WTC11 (cell line): ENCODE measurements at regions not wholly inside any gene's neighbourhood (a gene's known extent, or its start where the extent isn't known, plus 50 kb on each side); places are given as distances from the start of the nearest gene placed in this dataset.

Experiments used
- ATAC-seq: fragments of 200-7000 bp; cut with Tn5 transposase; 2 replicates; pipeline ENCODE4 v1.10.0; 2021; ENCODE audit warnings: mild to moderate bottlenecking, moderate library complexity
- CTCF ChIA-PET: fragments of 300-600 bp; sonication (Branson Sonifier 250); formaldehyde crosslinking; loops from one replicate; lab custom pipeline; 2021; ENCODE audit warnings: antibody characterized with exemption; lab: Charles Lee
- POLR2A ChIA-PET: fragments of 350-600 bp; sonication (Branson Sonifier 250); formaldehyde crosslinking; loops from one replicate; lab custom pipeline; 2021; ENCODE audit warnings: antibody characterized with exemption; lab: Charles Lee
- DNase-seq: peaks from one replicate; pipeline ENCODE4 v3.0.0; 2021; ENCODE audit warnings: low spot score
- H3K27ac Mint-ChIP-seq: 2 replicates; pipeline ENCODE4 v1.8.0; 2021; ENCODE audit warnings: mixed read lengths
- H3K27me3 Mint-ChIP-seq: 2 replicates; pipeline ENCODE4 v1.8.0; 2021; ENCODE audit warnings: low read depth, mild to moderate bottlenecking, moderate library complexity, mixed read lengths
- H3K36me3 Mint-ChIP-seq: 2 replicates; pipeline ENCODE4 v1.8.0; 2021; ENCODE audit warnings: mixed read lengths
- H3K4me1 Mint-ChIP-seq: 2 replicates; pipeline ENCODE4 v1.8.0; 2022; ENCODE audit warnings: mixed read lengths
- H3K4me3 Mint-ChIP-seq: 2 replicates; pipeline ENCODE4 v1.8.0; 2021; ENCODE audit warnings: mild to moderate bottlenecking, moderate library complexity, mixed read lengths
- H3K9me3 Mint-ChIP-seq: 2 replicates; pipeline ENCODE4 v1.8.0; 2021; ENCODE audit warnings: mixed read lengths
- AFF4 ChIP-seq: sonication (generic); formaldehyde crosslinking; IDR thresholded peaks from 2 replicates; pipeline ENCODE4 v1.8.1; 2023; ENCODE audit warnings: mild to moderate bottlenecking, missing genetic modification reagents, borderline replicate concordance
- ATF3 ChIP-seq: sonication (generic); formaldehyde crosslinking; conservative IDR thresholded peaks from 2 replicates; pipeline ENCODE4 v1.8.1; 2022; ENCODE audit warnings: mild to moderate bottlenecking, missing genetic modification reagents
- CTCF ChIP-seq: fragments of 200-600 bp; IDR thresholded peaks from 2 replicates; pipeline ENCODE4 v1.8.0; 2022; ENCODE audit warnings: antibody characterized with exemption
- FOXP4 ChIP-seq: sonication (generic); formaldehyde crosslinking; IDR thresholded peaks from 2 replicates; pipeline ENCODE4 v1.8.0; 2022; ENCODE audit warnings: mild to moderate bottlenecking, missing genetic modification reagents
- GRHL2 ChIP-seq: fragments of 250-450 bp; sonication (Bioruptor Pico); IDR thresholded peaks from 2 replicates; pipeline ENCODE4 v1.8.0; 2022; ENCODE audit warnings: mild to moderate bottlenecking, moderate library complexity; ENCODE audit not compliant: insufficient replicate concordance, severe bottlenecking
- JAZF1 ChIP-seq: fragments of 250-450 bp; sonication (Bioruptor Pico); IDR thresholded peaks from 2 replicates; pipeline ENCODE4 v1.9.0; 2021; ENCODE audit warnings: moderate library complexity, mild to moderate bottlenecking, inconsistent platforms
- MYBL2 ChIP-seq: sonication (generic); formaldehyde crosslinking; IDR thresholded peaks from 2 replicates; pipeline ENCODE4 v1.8.1; 2023; ENCODE audit warnings: mild to moderate bottlenecking, moderate library complexity, missing genetic modification reagents
- NFYB ChIP-seq: sonication (generic); formaldehyde crosslinking; conservative IDR thresholded peaks from 2 replicates; pipeline ENCODE4 v1.8.0; 2022; ENCODE audit warnings: low read depth, missing genetic modification reagents
- TEAD4 ChIP-seq: sonication (generic); formaldehyde crosslinking; IDR thresholded peaks from 2 replicates; pipeline ENCODE4 v1.8.0; 2022; ENCODE audit warnings: mild to moderate bottlenecking, missing genetic modification reagents
- ZNF232 ChIP-seq: sonication (generic); formaldehyde crosslinking; IDR thresholded peaks from 2 replicates; pipeline ENCODE4 v1.8.0; 2022; ENCODE audit warnings: mild to moderate bottlenecking, missing genetic modification reagents
- ZNF263 ChIP-seq: sonication (generic); formaldehyde crosslinking; IDR thresholded peaks from 2 replicates; pipeline ENCODE4 v1.8.1; 2022; ENCODE audit warnings: low read depth, mild to moderate bottlenecking, moderate library complexity, missing genetic modification reagents
- ZNF396 ChIP-seq: fragments of 250-450 bp; sonication (Bioruptor Pico); IDR thresholded peaks from 2 replicates; pipeline ENCODE4 v1.8.0; 2021; ENCODE audit warnings: mild to moderate bottlenecking, moderate library complexity, borderline replicate concordance
- ZNF512 ChIP-seq: sonication (generic); formaldehyde crosslinking; IDR thresholded peaks from 2 replicates; pipeline ENCODE4 v1.8.1; 2022; ENCODE audit warnings: missing genetic modification reagents, borderline replicate concordance
- ZNF671 ChIP-seq: fragments of 250-450 bp; sonication (Bioruptor Pico); IDR thresholded peaks from 2 replicates; pipeline ENCODE4 v1.8.0; 2021; ENCODE audit warnings: mild to moderate bottlenecking

- TF ChIP-seq ZNF232 (CRISPR knock-in tag) (no peak), JAZF1 (CRISPR knock-in tag) (no peak), TEAD4 (CRISPR knock-in tag) (no peak), MYBL2 (CRISPR knock-in tag) (no peak), ZNF671 (CRISPR knock-in tag) (no peak), GRHL2 (CRISPR knock-in tag) (no peak), CTCF (no peak), ZNF396 (no peak)
Measured at GRCh38 chrX:82757614-82758013, 750.5 kb upstream of the POU3F4 start (continued).

GRCh38 chrX:82764521-82764920 lies 743.6 kb upstream of the POU3F4 start:
- no peak for DNase-seq
- H3K36me3 Mint-ChIP-seq: peaks cover 14% of the 10 kb centered on the region

GRCh38 chrX:82765811-82766210 lies 742.3 kb upstream of the POU3F4 start:
- CTCF ChIA-PET: no interaction called here
- H3K4me3 Mint-ChIP-seq: no peak overlapping the region
- H3K9me3 Mint-ChIP-seq: peaks cover 25% of the 10 kb centered on the region
- no peak overlapping the region for H3K27ac Mint-ChIP-seq
- no peaks in the 10 kb centered on the region for H3K4me1 Mint-ChIP-seq
- no peaks in the 10 kb centered on the region for H3K27me3 Mint-ChIP-seq
- TF ChIP-seq ZNF512: no peak
- TF ChIP-seq ATF3 (CRISPR knock-in tag): no peak
- no peak for TF ChIP-seq NFYB (CRISPR knock-in tag)
- no peak for TF ChIP-seq FOXP4 (CRISPR knock-in tag)
- TF ChIP-seq AFF4 (CRISPR knock-in tag): no peak
- no peak for TF ChIP-seq GRHL2 (CRISPR knock-in tag)
- TF ChIP-seq, all 79 proteins: peak for 0
- H3K36me3 Mint-ChIP-seq: peaks cover 14% of the 10 kb centered on the region
- DNase-seq (no peak), ATAC-seq (no peak)
- POLR2A ChIA-PET: no interaction called here

More at GRCh38 chrX:82764521-82764920, 743.6 kb upstream of the POU3F4 start:
- H3K27me3 Mint-ChIP-seq: no peaks in the 10 kb centered on the region
- ATAC-seq: no peak
- no peaks in the 10 kb centered on the region for H3K4me1 Mint-ChIP-seq
- H3K4me3 Mint-ChIP-seq: no peak overlapping the region
- POLR2A ChIA-PET: no interaction called here
- TF ChIP-seq ZNF396 (no peak), ZNF263 (no peak)
- peaks cover 22% of the 10 kb centered on the region for H3K9me3 Mint-ChIP-seq
- H3K27ac Mint-ChIP-seq: no peak overlapping the region
- CTCF ChIA-PET: no interaction called here
